Loucy (cell line): ENCODE measurements at regions not wholly inside any gene's neighbourhood (a gene's known extent, or its start where the extent isn't known, plus 50 kb on each side); places are given as distances from the start of the nearest gene placed in this dataset.

Source experiments
- H2AFZ ChIP-seq: fragments of 200-600 bp; sonication (generic); 2 replicates; pipeline ENCODE4 v1.6.0; 2016; ENCODE audit warnings: antibody characterized with exemption, mild to moderate bottlenecking, low read length, moderate library complexity
- H3F3A ChIP-seq: fragments of 200-600 bp; 2 replicates; pipeline ENCODE4 v1.6.0; 2016; ENCODE audit warnings: antibody characterized with exemption, low read depth, mild to moderate bottlenecking
- H3K27me3 ChIP-seq: fragments of 200-600 bp; sonication (generic); 2 replicates; pipeline ENCODE4 v1.6.1; 2014; ENCODE audit warnings: low read length, mild to moderate bottlenecking; ENCODE audit not compliant: insufficient read depth, poor library complexity, severe bottlenecking
- H3K36me3 ChIP-seq: fragments of 200-600 bp; sonication (generic); 2 replicates; pipeline ENCODE4 v1.6.1; 2016; ENCODE audit warnings: low read length; ENCODE audit not compliant: insufficient read depth
- H3K4me1 ChIP-seq: fragments of 200-600 bp; sonication (generic); 2 replicates; pipeline ENCODE4 v1.5.1; 2014; ENCODE audit warnings: low read length, mild to moderate bottlenecking; ENCODE audit not compliant: insufficient read depth, poor library complexity, severe bottlenecking
- H3K4me2 ChIP-seq: fragments of 200-600 bp; sonication (generic); 2 replicates; pipeline ENCODE4 v1.6.0; 2014; ENCODE audit warnings: antibody characterized with exemption, low read length, low read depth, mild to moderate bottlenecking; ENCODE audit not compliant: poor library complexity, severe bottlenecking
- H3K4me3 ChIP-seq: fragments of 200-600 bp; sonication (generic); 2 replicates; pipeline ENCODE4 v1.5.1; 2014; ENCODE audit warnings: low read length, mild to moderate bottlenecking, mixed read lengths; ENCODE audit not compliant: poor library complexity, severe bottlenecking
- H3K79me2 ChIP-seq: fragments of 200-600 bp; sonication (generic); 2 replicates; pipeline ENCODE4 v1.6.1; 2014; ENCODE audit warnings: low read length; ENCODE audit not compliant: insufficient read depth
- H3K9ac ChIP-seq: fragments of 200-600 bp; sonication (generic); 2 replicates; pipeline ENCODE4 v1.6.0; 2014; ENCODE audit warnings: mild to moderate bottlenecking, low read depth, low read length, moderate library complexity; ENCODE audit not compliant: poor library complexity, severe bottlenecking
- H3K9me2 ChIP-seq: fragments of 200-600 bp; sonication (generic); replicated peaks from 2 replicates; pipeline ENCODE4 v1.6.1; 2016; ENCODE audit warnings: low read depth, low read length, mixed read lengths
- H3K9me3 ChIP-seq: fragments of 200-600 bp; sonication (generic); 2 replicates; pipeline ENCODE4 v1.6.1; 2014; ENCODE audit warnings: mild to moderate bottlenecking, antibody characterized with exemption, low read length, low read depth; ENCODE audit not compliant: insufficient read depth
- H4K20me1 ChIP-seq: fragments of 200-600 bp; sonication (generic); 2 replicates; pipeline ENCODE4 v1.6.0; 2014; ENCODE audit warnings: antibody characterized with exemption, low read length, mild to moderate bottlenecking; ENCODE audit not compliant: insufficient read depth, poor library complexity, severe bottlenecking
- CTCF ChIP-seq: fragments of 200-600 bp; sonication (generic); conservative IDR thresholded peaks from 2 replicates; pipeline ENCODE4 v1.5.1; 2014; ENCODE audit warnings: mild to moderate bottlenecking, antibody characterized with exemption, low read length
- EZH2phosphoT487 ChIP-seq: fragments of 200-600 bp; IDR thresholded peaks from 2 replicates; pipeline ENCODE4 v1.6.1; 2018; ENCODE audit warnings: antibody characterized with exemption, mild to moderate bottlenecking, moderate library complexity, borderline replicate concordance

DNA sequence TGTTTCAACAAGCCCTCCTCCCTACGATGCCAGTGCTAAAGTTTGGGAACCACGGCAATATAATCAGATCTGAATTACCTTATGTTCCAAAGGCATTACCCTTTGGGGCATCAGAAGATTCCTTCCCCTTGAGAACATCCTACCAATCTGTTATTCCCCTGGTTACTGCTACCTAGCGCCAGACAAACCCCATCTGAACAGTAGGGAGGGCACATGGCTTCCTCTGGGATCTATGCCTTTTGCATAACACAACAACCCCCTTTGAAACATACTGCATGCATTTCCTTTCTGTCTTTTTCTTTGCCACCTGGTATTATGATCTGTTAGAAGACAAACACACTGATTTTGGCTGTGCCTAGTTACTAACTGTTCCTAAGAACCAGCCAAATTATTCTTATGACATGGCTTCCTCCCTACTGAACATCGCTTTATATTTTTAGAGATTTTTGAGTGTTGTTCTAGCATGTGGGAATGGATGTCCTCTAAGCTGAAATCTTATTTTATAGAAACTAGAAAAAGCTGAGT lies 103.9 kb upstream of the DAPK1 start:
- H3K4me1 ChIP-seq, result no peaks in the 10 kb centered on the region
- H3K36me3 ChIP-seq, result no peaks in the 10 kb centered on the region
- no peak overlapping the region for H3K9ac ChIP-seq

DNA sequence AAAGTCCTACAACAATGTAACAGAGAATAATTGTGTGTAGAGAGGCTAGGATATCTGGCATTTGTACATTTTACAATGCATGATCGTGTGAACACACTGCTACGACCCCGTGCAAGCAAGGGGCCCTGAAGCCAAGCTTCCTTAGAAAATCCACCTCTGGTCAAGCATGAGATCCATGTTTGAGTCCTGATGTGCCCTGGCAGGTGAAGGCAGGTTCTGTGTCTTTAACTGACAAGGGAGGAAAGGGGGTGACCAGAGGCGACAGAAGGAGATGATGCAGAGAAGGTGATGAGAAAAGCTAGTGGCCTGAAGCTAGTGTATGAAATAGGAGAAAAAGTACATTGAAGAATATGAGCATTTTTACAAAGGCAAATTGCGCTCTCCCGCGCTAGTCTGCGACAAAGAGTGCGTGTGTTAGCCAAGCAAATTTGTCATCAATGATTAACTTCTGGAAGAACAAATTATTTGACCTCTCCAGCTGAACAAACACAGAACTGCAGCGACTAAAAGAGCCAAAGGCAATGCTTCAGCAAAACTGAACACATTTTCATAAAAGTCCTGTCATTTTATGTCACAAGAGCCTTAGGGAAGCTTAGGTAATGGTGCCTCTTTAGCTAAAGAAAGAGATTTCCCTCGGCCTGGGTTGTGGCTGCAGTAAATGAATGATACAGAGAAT lies 101.7 kb upstream of the DAPK1 start:
- no peaks in the 10 kb centered on the region for H3K27me3 ChIP-seq
- H3K9me2 ChIP-seq, result no peaks in the 10 kb centered on the region
- no peak overlapping the region for H2AFZ ChIP-seq
- no peak overlapping the region for H3K4me2 ChIP-seq
- H3K4me1 ChIP-seq, result no peaks in the 10 kb centered on the region
- no peaks in the 10 kb centered on the region for H3K9me3 ChIP-seq
- no peaks in the 10 kb centered on the region for H3F3A ChIP-seq
- no peaks in the 10 kb centered on the region for H3K79me2 ChIP-seq
- no peak overlapping the region for H3K9ac ChIP-seq
- no peaks in the 10 kb centered on the region for H3K36me3 ChIP-seq
- no peaks in the 10 kb centered on the region for H4K20me1 ChIP-seq
- no peak overlapping the region for H3K4me3 ChIP-seq
- no peak for TF ChIP-seq EZH2phosphoT487
- no peak for TF ChIP-seq CTCF

More for the DNA sequence above, 103.9 kb upstream of the DAPK1 start:
- H3K27me3 ChIP-seq, result no peaks in the 10 kb centered on the region
- no peaks in the 10 kb centered on the region for H3K79me2 ChIP-seq
- no peaks in the 10 kb centered on the region for H4K20me1 ChIP-seq
- H3K9me3 ChIP-seq, result no peaks in the 10 kb centered on the region
- no peak overlapping the region for H3K4me2 ChIP-seq
- TF ChIP-seq CTCF (no peak), EZH2phosphoT487 (no peak)
- H3K4me3 ChIP-seq, result no peak overlapping the region
- H2AFZ ChIP-seq, result no peak overlapping the region
- H3F3A ChIP-seq, result no peaks in the 10 kb centered on the region
- H3K9me2 ChIP-seq, result 0 out of 2 replicates have a peak, but pooled peaks cover 3% of the 10 kb centered on the region

GRCh38 chr9:87401681-87402080 lies 96.0 kb upstream of the DAPK1 start:
- no peaks in the 10 kb centered on the region for H3K9me2 ChIP-seq
- H2AFZ ChIP-seq, result no peak overlapping the region
- H3K9ac ChIP-seq, result no peak overlapping the region
- H3K4me2 ChIP-seq, result no peak overlapping the region
- H3K36me3 ChIP-seq, result no peaks in the 10 kb centered on the region
- no peaks in the 10 kb centered on the region for H3K79me2 ChIP-seq
- no peaks in the 10 kb centered on the region for H3F3A ChIP-seq
- no peaks in the 10 kb centered on the region for H3K27me3 ChIP-seq
- no peaks in the 10 kb centered on the region for H3K4me1 ChIP-seq
- TF ChIP-seq CTCF (no peak), EZH2phosphoT487 (no peak)
- H3K4me3 ChIP-seq, result no peak overlapping the region
- no peaks in the 10 kb centered on the region for H3K9me3 ChIP-seq
- no peaks in the 10 kb centered on the region for H4K20me1 ChIP-seq
